A673 (cell line): ENCODE measurements at regions not wholly inside any gene's neighbourhood (a gene's known extent, or its start where the extent isn't known, plus 50 kb on each side); places are given as distances from the start of the nearest gene placed in this dataset.

ENCODE experiments used
- EZH2 ChIP-seq: fragments of 200-600 bp; sonication (generic); IDR thresholded peaks from 2 replicates; pipeline ENCODE4 v1.6.1; 2017; ENCODE audit warnings: borderline replicate concordance, low read depth, mild to moderate bottlenecking, mixed read lengths, antibody characterized with exemption, low read length; ENCODE audit not compliant: poor library complexity, severe bottlenecking
- TF ChIP-seq, protein P1 (sequence below): fragments of 300-800, 200-600 bp; sonication (generic); conservative IDR thresholded peaks from 2 replicates; pipeline ENCODE4 v1.5.1; 2017; ENCODE audit warnings: low read depth, mild to moderate bottlenecking, antibody characterized with exemption, low read length, moderate library complexity, mixed read lengths

DNA sequence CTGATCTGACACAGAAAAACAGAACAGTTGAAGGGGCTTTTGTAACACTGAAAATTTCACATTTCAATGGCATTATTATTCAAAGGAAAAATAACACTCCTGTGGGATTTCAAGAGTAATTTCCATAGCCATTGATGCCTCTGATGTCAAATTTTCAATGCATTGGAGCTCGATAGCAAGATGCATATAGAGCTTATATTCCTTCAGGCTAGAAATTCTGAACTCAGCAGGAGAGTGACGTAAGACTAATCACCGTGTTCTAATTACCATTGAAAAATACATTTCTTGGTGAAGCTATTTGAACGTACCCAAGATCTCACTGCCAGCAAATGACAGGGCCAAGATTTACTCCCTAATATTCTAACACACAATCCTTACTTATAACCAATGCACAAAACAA is 854.1 kb upstream of the TMEM132C start:
- TF ChIP-seq EZH2: no peak
- TF ChIP-seq, protein P1, sequence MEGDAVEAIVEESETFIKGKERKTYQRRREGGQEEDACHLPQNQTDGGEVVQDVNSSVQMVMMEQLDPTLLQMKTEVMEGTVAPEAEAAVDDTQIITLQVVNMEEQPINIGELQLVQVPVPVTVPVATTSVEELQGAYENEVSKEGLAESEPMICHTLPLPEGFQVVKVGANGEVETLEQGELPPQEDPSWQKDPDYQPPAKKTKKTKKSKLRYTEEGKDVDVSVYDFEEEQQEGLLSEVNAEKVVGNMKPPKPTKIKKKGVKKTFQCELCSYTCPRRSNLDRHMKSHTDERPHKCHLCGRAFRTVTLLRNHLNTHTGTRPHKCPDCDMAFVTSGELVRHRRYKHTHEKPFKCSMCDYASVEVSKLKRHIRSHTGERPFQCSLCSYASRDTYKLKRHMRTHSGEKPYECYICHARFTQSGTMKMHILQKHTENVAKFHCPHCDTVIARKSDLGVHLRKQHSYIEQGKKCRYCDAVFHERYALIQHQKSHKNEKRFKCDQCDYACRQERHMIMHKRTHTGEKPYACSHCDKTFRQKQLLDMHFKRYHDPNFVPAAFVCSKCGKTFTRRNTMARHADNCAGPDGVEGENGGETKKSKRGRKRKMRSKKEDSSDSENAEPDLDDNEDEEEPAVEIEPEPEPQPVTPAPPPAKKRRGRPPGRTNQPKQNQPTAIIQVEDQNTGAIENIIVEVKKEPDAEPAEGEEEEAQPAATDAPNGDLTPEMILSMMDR: no peak
